HG03060 (cell line): ENCODE measurements at regions not wholly inside any gene's neighbourhood (a gene's known extent, or its start where the extent isn't known, plus 50 kb on each side); places are given as distances from the start of the nearest gene placed in this dataset.

Experiments used
- ATAC-seq: cut with Tn5 transposase; IDR thresholded peaks from one replicate; pipeline ENCODE4 v1.9.1; 2021; ENCODE audit warnings: low read depth, moderate number of reproducible peaks; ENCODE audit not compliant: unreplicated experiment

- no peak for ATAC-seq
Observed at GRCh38 chr13:44294876-44295275, 78.7 kb upstream of the SERP2 start.

- no peak for ATAC-seq
Observed at GRCh38 chr13:44296856-44297255, 76.8 kb upstream of the SERP2 start.

DNA sequence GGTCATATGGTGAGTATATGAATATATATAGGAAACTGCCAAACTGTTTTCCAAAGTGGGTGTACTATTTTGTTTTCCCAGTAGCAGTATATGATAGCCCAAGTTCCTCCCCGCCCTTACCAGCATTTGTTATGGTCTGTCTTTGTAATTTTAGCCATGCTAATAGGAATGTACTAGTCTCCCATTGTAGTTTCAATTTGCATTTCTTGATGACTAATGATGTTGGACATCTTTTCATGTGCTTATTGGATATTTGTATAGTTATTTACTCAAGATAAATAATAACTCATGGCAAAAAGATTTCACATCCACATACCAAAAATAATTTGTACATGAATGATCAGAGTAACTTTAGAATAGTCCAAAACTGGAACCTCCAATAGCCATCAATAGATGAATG, 75.3 kb upstream of the SERP2 start:
- ATAC-seq: no peak

GRCh38 chr13:44299152-44299943, 74.3 kb upstream of the SERP2 start:
- no peak for ATAC-seq

GRCh38 chr13:44300895-44301638, 72.6 kb upstream of the SERP2 start:
- peak; percentile 72 for ATAC-seq

DNA sequence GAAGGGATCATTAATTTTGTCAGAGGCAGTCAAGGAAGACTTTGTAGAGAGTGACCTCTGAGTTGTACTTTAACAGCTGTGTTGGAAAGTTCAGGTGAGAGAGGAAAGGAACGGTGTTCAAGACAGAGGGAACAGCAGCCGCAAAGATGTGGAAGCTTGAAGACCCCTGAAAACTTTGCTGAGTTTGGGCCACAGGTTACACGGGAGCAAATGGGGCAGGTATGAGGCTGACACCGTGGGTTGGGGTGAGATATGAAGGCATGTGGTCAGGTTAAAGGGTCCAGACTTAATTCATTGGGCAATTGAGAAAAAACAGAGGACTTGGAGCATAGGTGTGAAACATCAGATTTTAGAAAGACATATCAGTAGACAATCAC, 72.0 kb upstream of the SERP2 start:
- ATAC-seq: no peak

DNA sequence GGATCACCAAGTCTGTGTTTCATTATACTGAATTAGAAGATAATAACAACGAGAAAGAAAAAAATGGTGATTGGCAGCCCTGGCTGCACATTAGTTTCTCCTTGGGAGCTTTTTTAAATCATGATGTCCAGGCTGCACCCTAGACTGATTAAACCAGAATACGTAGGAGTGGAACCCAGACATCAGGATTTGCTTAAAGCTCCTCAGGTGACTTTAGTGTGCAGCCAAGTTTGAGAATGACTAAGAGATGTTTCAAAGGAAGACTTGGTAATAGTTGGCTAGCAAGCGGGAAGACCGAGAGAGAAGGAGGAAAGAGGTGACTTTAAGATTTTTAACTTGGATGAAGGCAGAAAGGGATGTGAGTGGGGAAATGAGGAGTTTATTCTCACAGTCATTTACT, 71.4 kb upstream of the SERP2 start:
- ATAC-seq: no peak

DNA sequence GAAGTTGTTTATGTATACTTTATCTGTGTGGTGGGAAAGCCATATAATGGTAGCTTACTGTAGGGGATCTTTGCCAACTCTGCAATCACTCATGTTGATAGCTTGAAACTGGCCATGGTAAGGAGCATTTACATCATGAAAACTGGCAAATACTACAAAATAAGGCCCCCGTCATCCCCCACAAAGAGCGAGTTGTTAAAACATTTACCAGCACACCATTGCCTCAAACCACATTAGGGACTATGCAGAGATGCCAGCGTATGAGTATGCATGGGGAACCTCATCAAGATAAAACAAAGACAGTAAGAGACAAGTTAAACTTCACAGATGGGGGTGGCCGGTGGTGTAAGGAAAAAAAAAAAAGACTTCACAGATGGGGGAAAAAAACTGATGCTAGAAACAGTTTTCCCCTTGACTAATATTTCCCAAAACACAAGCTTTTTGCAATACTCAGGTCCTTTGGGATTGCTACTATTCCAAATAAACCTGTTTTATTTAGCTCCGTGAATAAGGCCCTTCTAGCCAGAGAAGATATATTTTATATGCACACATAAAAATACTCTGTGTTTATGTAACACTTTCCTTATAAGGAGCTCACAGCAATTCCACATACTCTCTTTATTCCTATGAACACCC, 70.6 kb upstream of the SERP2 start:
- ATAC-seq: no peak

GRCh38 chr13:44303681-44304432, 69.8 kb upstream of the SERP2 start:
- no peak for ATAC-seq

GRCh38 chr13:44304433-44304725, 69.2 kb upstream of the SERP2 start:
- no peak for ATAC-seq

DNA sequence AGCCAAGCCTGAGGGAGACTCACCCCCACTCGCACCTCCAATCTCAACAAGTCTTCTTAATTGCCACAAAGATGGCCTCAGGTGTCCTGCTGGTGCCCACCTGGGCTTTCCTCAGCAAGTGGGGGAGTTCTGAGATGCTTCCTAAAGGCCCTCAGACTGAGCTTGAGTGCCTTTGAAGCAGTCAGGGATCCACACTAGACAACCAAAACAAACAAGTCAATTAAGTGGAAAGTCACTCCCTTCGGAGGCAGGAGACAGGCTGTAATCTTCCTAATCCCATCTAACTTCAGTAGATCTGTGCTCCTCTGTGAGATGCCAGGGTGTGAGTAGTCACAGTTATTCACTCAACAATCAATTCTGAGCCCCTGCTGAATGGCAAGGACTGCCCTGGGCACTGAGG, 68.3 kb upstream of the SERP2 start:
- no peak for ATAC-seq

GRCh38 chr13:44305917-44306370, 67.7 kb upstream of the SERP2 start:
- ATAC-seq: no peak

GRCh38 chr13:44306371-44307192, 67.0 kb upstream of the SERP2 start:
- ATAC-seq: no peak

- ATAC-seq: no peak
Observed at GRCh38 chr13:44307255-44307654, 66.4 kb upstream of the SERP2 start.

GRCh38 chr13:44307844-44308243, 65.8 kb upstream of the SERP2 start:
- no peak for ATAC-seq

- ATAC-seq: no peak
Observed at GRCh38 chr13:44308352-44308751, 65.3 kb upstream of the SERP2 start.

DNA sequence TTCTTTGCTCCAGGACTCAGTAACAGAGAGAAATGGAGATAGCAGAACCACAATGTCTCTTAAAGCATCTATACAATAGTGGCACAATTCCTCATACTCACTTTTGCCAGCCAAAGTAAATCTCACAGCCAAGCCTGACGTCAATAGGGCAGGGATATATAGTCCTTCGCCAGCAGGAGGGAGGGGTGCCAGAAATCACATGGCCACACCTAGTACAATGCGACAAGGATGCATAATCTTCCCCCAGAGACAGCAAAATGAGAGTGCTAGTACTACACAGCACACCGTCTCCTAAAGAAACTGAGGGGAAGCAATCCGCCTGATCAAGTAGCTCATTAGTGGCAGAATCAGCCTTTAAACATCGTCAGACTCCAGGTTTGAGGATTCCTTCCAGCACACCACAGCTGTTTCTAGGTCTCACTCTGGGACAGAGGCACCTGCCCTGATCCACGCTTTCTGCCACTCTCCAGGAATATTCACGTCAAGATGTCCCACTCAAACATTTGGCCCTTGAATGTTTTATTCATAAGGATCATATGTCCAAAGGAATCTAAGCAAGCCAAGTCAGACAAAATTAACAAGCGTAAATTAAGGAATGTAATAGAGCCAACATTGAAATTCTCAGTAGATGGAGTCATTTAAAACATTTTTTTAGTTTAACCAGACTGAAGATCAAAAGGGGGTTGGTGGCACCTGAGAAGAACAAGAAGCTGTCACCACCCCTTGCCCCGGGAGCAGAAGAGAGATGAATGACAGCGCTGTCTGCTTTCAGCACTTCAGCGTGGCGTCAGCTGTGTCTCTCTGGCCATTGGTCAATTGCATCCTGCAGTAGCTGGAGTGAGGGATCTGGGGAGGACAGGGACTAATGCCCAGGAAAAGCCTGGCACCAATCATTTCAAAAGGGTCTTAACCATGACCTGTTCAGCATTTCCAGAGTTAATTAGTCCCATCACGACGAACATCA, 63.5 kb upstream of the SERP2 start:
- no peak for ATAC-seq

DNA sequence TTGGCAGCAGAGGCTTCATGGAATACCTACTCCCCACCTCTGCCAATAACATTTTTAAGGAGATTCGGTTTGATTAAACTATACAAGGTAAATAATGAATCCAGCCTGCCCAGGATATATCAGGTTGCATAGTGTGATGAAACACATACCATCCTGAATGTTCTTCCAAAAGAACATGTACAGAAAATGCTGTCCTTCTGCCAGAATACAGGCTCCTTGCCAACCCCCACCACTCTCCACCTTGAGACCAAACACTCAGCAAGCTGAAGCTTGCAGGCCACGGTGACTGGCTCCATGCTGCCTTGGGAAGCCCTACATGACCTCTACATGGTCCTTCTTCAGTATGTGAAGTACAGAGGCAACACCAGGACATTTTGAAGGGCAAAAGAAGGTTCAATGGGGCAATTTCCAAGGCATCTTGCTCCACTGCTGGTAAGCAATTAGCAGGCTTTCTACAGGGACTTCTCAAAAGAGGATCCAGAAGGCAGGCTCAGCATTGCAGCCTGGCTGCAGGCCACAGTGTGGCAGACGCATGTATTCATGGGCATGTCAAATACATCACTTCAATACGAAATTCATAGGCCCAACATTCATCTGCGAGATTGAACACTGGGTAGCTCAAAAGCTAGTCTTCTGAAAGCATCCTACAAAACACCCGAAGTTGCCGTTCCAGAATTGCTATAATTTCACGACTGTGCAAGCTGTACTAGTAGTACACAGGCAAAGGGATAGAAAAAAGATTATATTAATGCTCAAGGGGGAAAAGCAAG, 62.4 kb upstream of the SERP2 start:
- no peak for ATAC-seq
